Natural killer cell (primary cell): ENCODE measurements at regions not wholly inside any gene's neighbourhood (a gene's known extent, or its start where the extent isn't known, plus 50 kb on each side); places are given as distances from the start of the nearest gene placed in this dataset.
"Not testable (repeated sequence)": the region's sequence is repeated elsewhere in the genome, so short reads cannot be mapped to it uniquely, and the experiment has no call there.

Experiments
- ATAC-seq, 3 donors: fragments of 150-1000 bp in 2 of 3; fragments of 200-7000 bp in 1 of 3; cut with Tn5 transposase; 1 replicate in 1 of 3; 2 replicates in 2 of 3; pipeline ENCODE4 v1.10.0; 2021; ENCODE audit warnings: mild to moderate bottlenecking in 2 of 3, moderate library complexity in 2 of 3
- DNase-seq, 2 donors: peaks; one replicate each; pipeline versions ENCODE4 v3.0.0 to v3.0.0-alpha.2; 2013 to 2021; ENCODE audit warnings: mixed read lengths in 1 of 2
- H3K27ac ChIP-seq: one replicate; pipeline ENCODE4 v1.5.1; 2013; ENCODE audit warnings: mild to moderate bottlenecking, low read length
- H3K27me3 ChIP-seq: one replicate; pipeline ENCODE4 v1.6.1; 2013; ENCODE audit warnings: low read length; ENCODE audit not compliant: control insufficient read depth, insufficient read depth
- H3K36me3 ChIP-seq: one replicate; pipeline ENCODE4 v1.6.1; 2013; ENCODE audit warnings: low read length; ENCODE audit not compliant: control insufficient read depth, insufficient read depth
- H3K4me1 ChIP-seq: one replicate; pipeline ENCODE4 v1.6.1; 2013; ENCODE audit warnings: low read length; ENCODE audit not compliant: control insufficient read depth, insufficient read depth
- H3K4me3 ChIP-seq: one replicate; pipeline ENCODE4 v1.5.1; 2013; ENCODE audit warnings: low read length
- H3K9me3 ChIP-seq: one replicate; pipeline ENCODE4 v1.6.1; 2013; ENCODE audit warnings: low read length; ENCODE audit not compliant: control insufficient read depth, insufficient read depth
- H3K27ac Mint-ChIP-seq, 2 donors: one replicate each; pipeline ENCODE4 v1.8.0; 2022; ENCODE audit warnings: mild to moderate bottlenecking in 2 of 2, mixed read lengths in 2 of 2, moderate library complexity in 1 of 2
- H3K27me3 Mint-ChIP-seq, 2 donors: one replicate each; pipeline ENCODE4 v1.8.0; 2022; ENCODE audit warnings: low read depth in 2 of 2, mixed read lengths in 2 of 2
- H3K36me3 Mint-ChIP-seq: one replicate; pipeline ENCODE4 v1.8.0; 2022; ENCODE audit warnings: mixed read lengths
- H3K4me1 Mint-ChIP-seq, 2 donors: one replicate each; pipeline ENCODE4 v1.8.0; 2022; ENCODE audit warnings: mixed read lengths in 2 of 2
- H3K4me3 Mint-ChIP-seq: one replicate; pipeline ENCODE4 v1.8.0; 2022; ENCODE audit warnings: mild to moderate bottlenecking, moderate library complexity, mixed read lengths
- H3K9me3 Mint-ChIP-seq, 2 donors: one replicate each; pipeline ENCODE4 v1.8.0; 2022; ENCODE audit warnings: mixed read lengths in 2 of 2
- WGBS: methylation state at CpG from one replicate; pipeline ENCODE4 v1.1.7; 2013; ENCODE audit warnings: missing lambda C conversion rate; ENCODE audit not compliant: insufficient coverage; 5-methylcytosine and 5-hydroxymethylcytosine counted together
- intact Hi-C: fragments of 100-400 bp; cut with micrococcal nuclease; formaldehyde crosslinking; loops from one replicate; pipeline ENCODE4 v1.14.2; 2022
- TF ChIP-seq, protein P1 (sequence below): fragments of 200-600 bp; IDR thresholded peaks from one replicate; pipeline ENCODE4 v1.8.0; 2022; ENCODE audit warnings: antibody characterized with exemption

DNA sequence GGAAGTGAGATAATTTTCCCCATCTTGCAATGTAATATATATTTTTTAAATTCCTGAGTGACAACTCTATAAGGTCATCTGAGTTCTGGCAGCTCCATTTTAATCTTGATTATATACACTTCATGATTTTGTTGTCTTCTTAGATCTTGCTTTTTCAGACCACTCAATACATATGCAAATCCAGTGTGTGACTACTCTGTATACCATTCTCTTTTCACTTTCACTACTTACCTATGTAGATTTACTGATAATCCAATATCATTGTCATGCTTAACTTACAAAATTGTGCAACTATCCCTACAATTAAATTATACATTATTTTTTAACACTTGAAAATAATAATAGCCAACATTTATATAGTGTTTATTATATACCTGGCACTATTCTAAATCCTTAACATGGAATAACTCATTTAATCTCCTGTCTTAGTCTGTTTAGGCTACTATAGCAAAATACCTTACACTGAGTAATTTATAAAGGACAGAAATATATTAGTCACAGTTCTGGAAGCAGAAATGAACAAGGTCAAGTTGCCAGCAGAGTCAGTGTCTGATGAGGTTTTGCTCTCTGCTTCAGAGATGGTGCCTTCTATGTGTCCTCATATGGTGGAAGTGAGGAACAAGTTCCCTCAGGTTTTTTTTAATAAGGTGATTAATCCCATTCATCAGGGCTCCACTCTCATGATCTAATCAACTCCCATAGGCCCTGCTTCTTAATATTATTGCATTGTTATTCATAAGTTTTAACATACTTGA is 338.5 kb downstream of the TUSC7 start:
- H3K9me3 Mint-ChIP-seq, result peaks cover 3 to 6% of the 10 kb centered on the region in 2 donors
- TF ChIP-seq, protein P1, sequence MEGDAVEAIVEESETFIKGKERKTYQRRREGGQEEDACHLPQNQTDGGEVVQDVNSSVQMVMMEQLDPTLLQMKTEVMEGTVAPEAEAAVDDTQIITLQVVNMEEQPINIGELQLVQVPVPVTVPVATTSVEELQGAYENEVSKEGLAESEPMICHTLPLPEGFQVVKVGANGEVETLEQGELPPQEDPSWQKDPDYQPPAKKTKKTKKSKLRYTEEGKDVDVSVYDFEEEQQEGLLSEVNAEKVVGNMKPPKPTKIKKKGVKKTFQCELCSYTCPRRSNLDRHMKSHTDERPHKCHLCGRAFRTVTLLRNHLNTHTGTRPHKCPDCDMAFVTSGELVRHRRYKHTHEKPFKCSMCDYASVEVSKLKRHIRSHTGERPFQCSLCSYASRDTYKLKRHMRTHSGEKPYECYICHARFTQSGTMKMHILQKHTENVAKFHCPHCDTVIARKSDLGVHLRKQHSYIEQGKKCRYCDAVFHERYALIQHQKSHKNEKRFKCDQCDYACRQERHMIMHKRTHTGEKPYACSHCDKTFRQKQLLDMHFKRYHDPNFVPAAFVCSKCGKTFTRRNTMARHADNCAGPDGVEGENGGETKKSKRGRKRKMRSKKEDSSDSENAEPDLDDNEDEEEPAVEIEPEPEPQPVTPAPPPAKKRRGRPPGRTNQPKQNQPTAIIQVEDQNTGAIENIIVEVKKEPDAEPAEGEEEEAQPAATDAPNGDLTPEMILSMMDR, result no peak
- no peaks in the 10 kb centered on the region for H3K27me3 Mint-ChIP-seq
- intact Hi-C loops, result no loop called here
- ATAC-seq (no peak), DNase-seq (no peak)
- H3K27me3 ChIP-seq, result no peaks in the 10 kb centered on the region
- H3K4me3 Mint-ChIP-seq, result no peak overlapping the region
- H3K4me3 ChIP-seq, result no peak overlapping the region
- H3K9me3 ChIP-seq, result no peaks in the 10 kb centered on the region
- H3K4me1 Mint-ChIP-seq, result no peaks in the 10 kb centered on the region
- H3K27ac Mint-ChIP-seq, result no peak overlapping the region
- no peaks in the 10 kb centered on the region for H3K4me1 ChIP-seq
- no peaks in the 10 kb centered on the region for H3K36me3 Mint-ChIP-seq
- no peaks in the 10 kb centered on the region for H3K36me3 ChIP-seq
- no peak overlapping the region for H3K27ac ChIP-seq

DNA sequence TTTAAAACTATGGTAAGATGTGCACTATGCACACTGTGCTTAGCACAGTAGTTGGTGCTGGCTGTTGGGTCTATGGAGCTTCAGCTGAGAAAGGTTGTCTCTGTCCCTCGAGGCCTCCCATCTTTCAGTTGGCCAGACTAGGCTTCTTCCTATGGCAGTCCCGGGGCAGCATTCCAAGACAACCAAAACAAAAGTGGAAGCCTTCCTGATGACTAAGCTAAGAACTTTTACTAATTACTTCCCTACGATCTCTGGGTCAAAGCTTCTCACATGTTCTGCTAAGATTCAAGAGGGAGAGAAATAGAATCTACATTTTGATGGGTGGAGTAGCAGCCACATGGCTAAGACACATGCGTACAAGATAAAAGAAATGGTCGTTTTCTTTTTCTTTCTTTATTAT is 342.8 kb downstream of the TUSC7 start:
- WGBS, result 83% methylated on average over 3 of the region's 5 CpGs
- intact Hi-C loops, result no loop called here
- H3K4me1 ChIP-seq, result no peaks in the 10 kb centered on the region
- ATAC-seq (no peak), DNase-seq (no peak)
- no peaks in the 10 kb centered on the region for H3K36me3 ChIP-seq
- H3K4me3 ChIP-seq, result no peak overlapping the region
- Mint-ChIP-seq H3K36me3 (no peaks in the 10 kb centered on the region), H3K4me3 (no peak overlapping the region), H3K4me1 (no peaks in the 10 kb centered on the region), H3K27ac (no peak overlapping the region), H3K9me3 (peaks cover 3 to 5% of the 10 kb centered on the region in 2 donors), H3K27me3 (no peaks in the 10 kb centered on the region)
- TF ChIP-seq, protein P1, result no peak
- no peak overlapping the region for H3K27ac ChIP-seq
- no peaks in the 10 kb centered on the region for H3K27me3 ChIP-seq
- H3K9me3 ChIP-seq, result no peaks in the 10 kb centered on the region

DNA sequence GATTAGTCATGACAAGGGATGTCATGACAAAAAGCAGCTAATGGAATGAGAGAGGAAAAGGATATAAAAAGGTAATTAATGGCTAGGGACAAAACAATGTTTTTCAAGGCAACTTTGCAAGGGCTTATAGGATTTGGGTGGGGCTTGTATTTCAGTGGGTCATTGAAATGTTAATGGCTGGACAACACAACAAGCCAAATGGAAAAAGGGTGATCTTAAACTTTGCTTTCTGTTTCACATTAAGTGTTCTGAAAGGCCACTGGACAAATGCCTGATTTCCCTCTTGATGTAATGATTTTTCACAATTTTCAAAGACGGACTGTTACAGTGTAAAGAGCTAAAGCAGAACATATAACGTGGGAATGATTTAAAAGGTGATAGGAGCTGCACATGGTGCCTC is 345.0 kb downstream of the TUSC7 start:
- WGBS, result 85% methylated on average over 2 of the region's 2 CpGs
- H3K4me3 ChIP-seq, result no peak overlapping the region
- no peaks in the 10 kb centered on the region for H3K9me3 ChIP-seq
- no peak for ATAC-seq
- H3K4me3 Mint-ChIP-seq, result no peak overlapping the region
- H3K9me3 Mint-ChIP-seq, result peaks cover 0 to 3% of the 10 kb centered on the region in 2 donors
- H3K4me1 ChIP-seq, result no peaks in the 10 kb centered on the region
- no peak for DNase-seq
- no peak overlapping the region for H3K27ac ChIP-seq
- no peaks in the 10 kb centered on the region for H3K36me3 Mint-ChIP-seq
- H3K4me1 Mint-ChIP-seq, result no peaks in the 10 kb centered on the region
- intact Hi-C loops, result no loop called here
- no peaks in the 10 kb centered on the region for H3K27me3 Mint-ChIP-seq
- H3K27ac Mint-ChIP-seq, result no peak overlapping the region
- no peaks in the 10 kb centered on the region for H3K27me3 ChIP-seq
- TF ChIP-seq, protein P1, result no peak
- H3K36me3 ChIP-seq, result no peaks in the 10 kb centered on the region

DNA sequence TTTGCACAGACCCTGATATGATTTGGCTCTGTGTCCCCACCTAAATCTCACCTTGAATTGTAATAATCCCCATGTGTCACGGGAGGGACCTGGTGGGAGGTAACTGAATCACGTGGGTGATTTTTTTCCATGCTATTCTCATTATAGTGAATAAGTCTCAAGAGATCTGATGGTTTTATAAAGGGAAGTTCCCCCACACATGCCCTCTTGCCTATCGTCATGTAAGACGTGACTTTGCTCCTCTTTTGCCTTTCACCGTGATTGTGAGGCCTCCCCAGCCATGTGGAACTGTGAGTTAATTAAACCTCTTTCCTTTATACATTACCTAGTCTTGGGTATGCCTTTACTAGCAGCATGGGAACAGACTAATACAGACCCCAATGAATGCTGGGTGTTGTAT is 347.4 kb downstream of the TUSC7 start:
- H3K9me3 ChIP-seq, intact Hi-C loops, H3K27me3 ChIP-seq, ATAC-seq, H3K27ac Mint-ChIP-seq, DNase-seq, H3K4me3 ChIP-seq, H3K9me3 Mint-ChIP-seq, H3K27me3 Mint-ChIP-seq, H3K27ac ChIP-seq, H3K4me3 Mint-ChIP-seq, H3K4me1 ChIP-seq, H3K36me3 Mint-ChIP-seq, H3K36me3 ChIP-seq, H3K4me1 Mint-ChIP-seq: not testable (repeated sequence)
- 58% methylated on average over 3 of the region's 5 CpGs for WGBS
